Vagina (tissue), 2 donors: ENCODE measurements at regions not wholly inside any gene's neighbourhood (a gene's known extent, or its start where the extent isn't known, plus 50 kb on each side); places are given as distances from the start of the nearest gene placed in this dataset.
"Not testable (repeated sequence)": the region's sequence is repeated elsewhere in the genome, so short reads cannot be mapped to it uniquely, and the experiment has no call there.

Experiments used
- DNase-seq, 2 donors: peaks; one replicate each; pipeline ENCODE4 v3.0.0-alpha.2; 2017; ENCODE audit errors: extremely low spot score in 2 of 2
- H3K27ac ChIP-seq: fragments of 200-600 bp; sonication (generic); one replicate; pipeline ENCODE4 v1.5.1; 2019
- H3K27me3 ChIP-seq: fragments of 200-600 bp; sonication (generic); one replicate; pipeline ENCODE4 v1.5.1; 2019
- H3K36me3 ChIP-seq, 2 donors: fragments of 200-600 bp; sonication (generic); one replicate each; pipeline ENCODE4 v1.5.1; 2017 to 2019
- H3K4me1 ChIP-seq: fragments of 200-600 bp; sonication (generic); one replicate; pipeline ENCODE4 v1.5.1; 2019
- H3K4me3 ChIP-seq, 2 donors: fragments of 200-600 bp; sonication (generic); 1 replicate in 1 of 2; 2 replicates in 1 of 2; pipeline ENCODE4 v1.5.1; 2016 to 2019
- H3K9me3 ChIP-seq: fragments of 200-600 bp; sonication (generic); one replicate; pipeline ENCODE4 v1.5.1; 2019
- POLR2A ChIP-seq, 2 donors: fragments of 450-650 bp; IDR thresholded peaks; one replicate each; pipeline ENCODE4 v1.6.1; 2017; ENCODE audit warnings: antibody characterized with exemption in 2 of 2, mild to moderate bottlenecking in 2 of 2, moderate library complexity in 2 of 2
- POLR2AphosphoS5 ChIP-seq, 2 donors: sonication (generic); formaldehyde crosslinking; IDR thresholded peaks; one replicate each; pipeline ENCODE4 v1.9.0; 2017; ENCODE audit warnings: antibody characterized with exemption in 2 of 2, mild to moderate bottlenecking in 2 of 2, low read depth in 1 of 2; ENCODE audit not compliant: insufficient read depth in 1 of 2
- intact Hi-C: fragments of 100-400 bp; cut with DNase I; formaldehyde crosslinking; loops from one replicate; pipeline ENCODE4 v1.15.1; 2023
- TF ChIP-seq, protein P1 (sequence below), 3 experiments: fragments of 450-650 bp in 2 of 3; fragments of 200-600 bp in 1 of 3; sonication (generic) in 1 of 3; IDR thresholded peaks; one replicate each; pipeline ENCODE4 v1.5.1; 2017 to 2019; ENCODE audit warnings: antibody characterized with exemption in 3 of 3, mild to moderate bottlenecking in 2 of 3, moderate library complexity in 2 of 3

DNA sequence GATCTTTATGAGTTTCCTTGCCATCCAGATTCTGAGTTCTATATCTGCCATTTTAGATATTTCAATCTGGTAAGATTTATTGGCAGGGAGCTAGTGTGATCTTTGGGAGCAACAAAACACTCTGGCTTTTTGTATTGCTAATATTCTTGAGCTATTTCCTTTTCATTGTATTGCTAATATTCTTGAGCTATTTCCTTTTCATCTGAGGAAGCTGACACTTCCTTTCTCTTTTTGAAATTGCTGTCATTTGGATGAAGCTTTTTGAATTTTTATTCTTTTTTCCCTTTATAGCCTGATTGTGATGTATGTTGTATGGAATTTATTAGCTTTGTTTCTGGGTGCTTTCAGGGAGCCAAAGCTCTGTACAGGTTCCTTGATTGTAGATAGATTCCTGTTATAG is 873.5 kb upstream of the ATXN8OS start:
- Histone ChIP-seq H3K4me3 (no peak overlapping the region), H3K4me1 (no peaks in the 10 kb centered on the region), H3K27me3 (no peaks in the 10 kb centered on the region), H3K36me3 (no peaks in the 10 kb centered on the region), H3K27ac (no peak overlapping the region), H3K9me3 (no peaks in the 10 kb centered on the region)
- intact Hi-C loops, result no loop called here
- no peak for DNase-seq
- TF ChIP-seq POLR2A (IDR thresholded peaks at IDR 0.05) (no peak), POLR2AphosphoS5 (IDR thresholded peaks at IDR 0.05; ENCODE audit: insufficient read depth in 1 of 2, low read depth in 1 of 2) (no peak)
- TF ChIP-seq, protein P1, sequence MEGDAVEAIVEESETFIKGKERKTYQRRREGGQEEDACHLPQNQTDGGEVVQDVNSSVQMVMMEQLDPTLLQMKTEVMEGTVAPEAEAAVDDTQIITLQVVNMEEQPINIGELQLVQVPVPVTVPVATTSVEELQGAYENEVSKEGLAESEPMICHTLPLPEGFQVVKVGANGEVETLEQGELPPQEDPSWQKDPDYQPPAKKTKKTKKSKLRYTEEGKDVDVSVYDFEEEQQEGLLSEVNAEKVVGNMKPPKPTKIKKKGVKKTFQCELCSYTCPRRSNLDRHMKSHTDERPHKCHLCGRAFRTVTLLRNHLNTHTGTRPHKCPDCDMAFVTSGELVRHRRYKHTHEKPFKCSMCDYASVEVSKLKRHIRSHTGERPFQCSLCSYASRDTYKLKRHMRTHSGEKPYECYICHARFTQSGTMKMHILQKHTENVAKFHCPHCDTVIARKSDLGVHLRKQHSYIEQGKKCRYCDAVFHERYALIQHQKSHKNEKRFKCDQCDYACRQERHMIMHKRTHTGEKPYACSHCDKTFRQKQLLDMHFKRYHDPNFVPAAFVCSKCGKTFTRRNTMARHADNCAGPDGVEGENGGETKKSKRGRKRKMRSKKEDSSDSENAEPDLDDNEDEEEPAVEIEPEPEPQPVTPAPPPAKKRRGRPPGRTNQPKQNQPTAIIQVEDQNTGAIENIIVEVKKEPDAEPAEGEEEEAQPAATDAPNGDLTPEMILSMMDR (IDR thresholded peaks at IDR 0.05), result no peak

DNA sequence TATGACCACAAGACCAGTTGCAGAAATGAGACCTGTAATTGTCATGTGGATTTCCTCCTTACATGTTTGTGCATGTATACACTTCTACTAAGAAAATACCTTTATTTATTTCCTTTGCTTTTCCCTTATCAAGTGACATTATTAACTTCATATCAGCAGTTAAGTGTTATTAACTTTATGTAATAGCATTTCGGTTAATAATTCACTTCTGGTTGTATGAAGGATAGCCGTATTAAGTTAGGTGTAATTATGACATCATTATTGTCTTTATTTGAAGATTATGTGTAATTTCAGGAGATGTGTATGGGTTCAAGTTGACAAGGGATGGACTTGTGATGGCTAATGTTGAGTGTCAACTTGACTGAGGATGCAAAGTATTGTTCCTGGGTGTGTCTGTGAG is 881.2 kb upstream of the ATXN8OS start:
- Histone ChIP-seq H3K9me3 (no peaks in the 10 kb centered on the region), H3K27ac (no peak overlapping the region), H3K36me3 (no peaks in the 10 kb centered on the region), H3K27me3 (no peaks in the 10 kb centered on the region), H3K4me1 (no peaks in the 10 kb centered on the region), H3K4me3 (no peak overlapping the region)
- DNase-seq, result no peak
- intact Hi-C loops, result no loop called here
- TF ChIP-seq POLR2AphosphoS5 (IDR thresholded peaks at IDR 0.05; ENCODE audit: insufficient read depth in 1 of 2, low read depth in 1 of 2) (no peak), POLR2A (IDR thresholded peaks at IDR 0.05) (no peak)
- TF ChIP-seq, protein P1 (IDR thresholded peaks at IDR 0.05), result no peak

DNA sequence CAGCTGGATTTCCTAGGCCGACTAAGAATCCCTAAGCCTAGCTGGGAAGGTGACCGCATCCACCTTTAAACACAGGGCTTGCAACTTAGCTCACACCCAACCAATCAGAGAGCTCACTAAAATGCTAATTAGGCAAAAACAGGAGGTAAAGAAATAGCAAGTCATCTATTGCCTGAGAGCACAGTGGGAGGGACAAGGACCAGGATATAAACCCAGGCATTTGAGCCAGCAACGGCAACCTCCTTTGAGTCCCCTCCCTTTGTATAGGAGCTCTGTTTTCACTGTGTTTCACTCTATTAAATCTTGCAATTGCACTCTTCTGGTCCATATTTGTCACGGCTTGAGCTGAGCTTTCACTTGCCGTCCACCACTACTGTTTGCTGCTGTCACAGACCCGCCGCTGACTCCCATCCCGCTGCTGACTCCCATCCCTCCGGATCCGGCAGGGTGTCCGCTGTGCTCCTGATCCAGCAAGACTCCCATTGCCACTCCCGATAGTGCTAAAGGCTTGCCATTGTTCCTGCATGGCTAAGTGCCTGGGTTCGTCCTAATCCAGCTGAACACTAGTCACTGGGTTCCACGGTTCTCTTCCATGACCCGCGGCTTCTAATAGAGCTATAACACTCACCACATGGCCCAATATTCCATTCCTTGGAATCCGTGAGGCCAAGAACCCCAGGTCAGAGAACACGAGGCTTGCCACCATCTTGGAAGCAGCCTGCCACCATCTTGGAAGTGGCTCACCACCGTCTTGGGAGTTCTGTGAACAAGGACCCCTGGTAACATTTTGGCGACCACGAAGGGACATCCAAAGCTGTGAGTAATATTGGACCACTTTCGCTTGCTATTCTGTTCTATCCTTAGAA is 885.8 kb upstream of the ATXN8OS start:
- H3K4me1 ChIP-seq, H3K27ac ChIP-seq, DNase-seq, H3K9me3 ChIP-seq, intact Hi-C loops, H3K27me3 ChIP-seq, H3K4me3 ChIP-seq, H3K36me3 ChIP-seq: not testable (repeated sequence)

DNA sequence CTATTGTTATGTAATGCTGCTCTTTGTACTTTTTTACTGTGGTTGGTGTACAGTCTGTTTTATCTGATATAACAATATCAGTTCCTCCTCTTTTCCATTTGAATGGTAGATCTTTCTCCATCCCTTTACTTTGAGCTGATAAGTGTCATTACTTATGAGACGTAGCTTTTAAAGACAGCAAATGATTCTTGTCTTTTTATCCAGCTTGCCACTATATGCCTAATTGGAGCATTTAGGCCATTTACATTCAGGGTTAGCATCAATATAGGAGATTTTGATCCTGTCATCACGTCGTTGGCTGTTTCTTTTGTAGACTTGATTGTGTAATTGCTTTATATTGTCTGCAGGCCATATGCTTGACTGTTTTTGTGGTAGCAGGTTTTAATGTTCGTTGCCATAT is 894.2 kb upstream of the ATXN8OS start:
- Histone ChIP-seq H3K27me3 (no peaks in the 10 kb centered on the region), H3K27ac (no peak overlapping the region), H3K9me3 (no peaks in the 10 kb centered on the region), H3K4me1 (no peaks in the 10 kb centered on the region), H3K4me3 (no peak overlapping the region), H3K36me3 (no peaks in the 10 kb centered on the region)
- TF ChIP-seq POLR2AphosphoS5 (IDR thresholded peaks at IDR 0.05; ENCODE audit: insufficient read depth in 1 of 2, low read depth in 1 of 2) (no peak), POLR2A (IDR thresholded peaks at IDR 0.05) (no peak)
- TF ChIP-seq, protein P1 (IDR thresholded peaks at IDR 0.05), result no peak
- DNase-seq, result no peak
- intact Hi-C loops, result no loop called here

DNA sequence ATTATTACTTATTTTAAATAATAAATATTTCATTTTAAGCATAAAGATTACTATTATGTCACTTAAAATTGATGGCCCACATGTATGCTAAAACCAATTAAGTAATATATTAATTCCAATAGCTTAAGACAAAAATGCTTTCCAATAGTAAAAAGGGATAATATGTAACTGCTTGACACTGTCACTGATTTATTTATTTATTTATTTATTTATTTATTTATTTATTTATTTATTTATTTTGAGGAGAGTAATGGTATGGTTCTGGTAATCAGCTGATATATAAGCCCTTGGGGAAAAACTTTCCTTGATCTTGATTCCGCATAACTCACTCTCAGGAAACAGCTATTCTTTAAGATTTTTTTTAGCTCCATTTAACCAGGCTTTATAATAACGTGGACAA is 903.0 kb upstream of the ATXN8OS start:
- intact Hi-C loops, result no loop called here
- no peaks in the 10 kb centered on the region for H3K27me3 ChIP-seq
- no peak overlapping the region for H3K4me3 ChIP-seq
- no peak for TF ChIP-seq POLR2A (IDR thresholded peaks at IDR 0.05)
- no peak for TF ChIP-seq POLR2AphosphoS5 (IDR thresholded peaks at IDR 0.05; ENCODE audit: insufficient read depth in 1 of 2, low read depth in 1 of 2)
- TF ChIP-seq, protein P1 (IDR thresholded peaks at IDR 0.05), result no peak
- no peak overlapping the region for H3K27ac ChIP-seq
- no peak for DNase-seq
- H3K36me3 ChIP-seq, result no peaks in the 10 kb centered on the region
- no peaks in the 10 kb centered on the region for H3K4me1 ChIP-seq
- H3K9me3 ChIP-seq, result no peaks in the 10 kb centered on the region
